H1 (cell line): ENCODE measurements at regions not wholly inside any gene's neighbourhood (a gene's known extent, or its start where the extent isn't known, plus 50 kb on each side); places are given as distances from the start of the nearest gene placed in this dataset.

Source experiments
- BRCA1 ChIP-seq: IDR thresholded peaks from 2 replicates; pipeline ENCODE4 v1.6.1; 2012; ENCODE audit warnings: low read depth, low read length, improper control_type of control experiment
- CBX8 ChIP-seq: fragments of 300-800, 300-1000 bp; sonication (generic); IDR thresholded peaks from 2 replicates; pipeline ENCODE4 v1.7.1; 2016; ENCODE audit warnings: low read depth, low read length, borderline replicate concordance
- CHD7 ChIP-seq: fragments of 300-600 bp; sonication (generic); IDR thresholded peaks from 2 replicates; pipeline ENCODE4 v1.7.1; 2012; ENCODE audit warnings: low read length, moderate library complexity, mild to moderate bottlenecking, inconsistent platforms; ENCODE audit not compliant: insufficient replicate concordance
- CREB1 ChIP-seq: IDR thresholded peaks from 2 replicates; pipeline ENCODE4 v1.6.1; 2012; ENCODE audit warnings: inconsistent platforms
- EP300 ChIP-seq, 2 experiments: IDR thresholded peaks; 1 replicate in 1 of 2; 2 replicates in 1 of 2; pipeline ENCODE4 v1.6.1; 2011 to 2012; ENCODE audit warnings: low read depth in 2 of 2, low read length in 2 of 2, mild to moderate bottlenecking in 2 of 2, borderline replicate concordance in 1 of 2, inconsistent platforms in 1 of 2, moderate library complexity in 1 of 2
- HDAC2 ChIP-seq, 2 experiments: fragments of 300-600 bp in 1 of 2; sonication (generic) in 1 of 2; IDR thresholded peaks; 2 replicates each; pipeline ENCODE4 v1.6.1; 2011 to 2012; ENCODE audit warnings: low read depth in 2 of 2, low read length in 2 of 2, mild to moderate bottlenecking in 2 of 2, moderate library complexity in 2 of 2, borderline replicate concordance in 1 of 2, inconsistent platforms in 1 of 2
- JUND ChIP-seq: IDR thresholded peaks from 2 replicates; pipeline ENCODE4 v1.6.1; 2011; ENCODE audit warnings: mild to moderate bottlenecking, improper control_type of control experiment, low read length
- RAD21 ChIP-seq, 2 experiments: IDR thresholded peaks in 1 of 2; conservative IDR thresholded peaks in 1 of 2; 2 replicates each; pipeline ENCODE4 v1.6.1; 2011; ENCODE audit warnings: low read depth in 2 of 2, low read length in 2 of 2, improper control_type of control experiment in 1 of 2, inconsistent platforms in 1 of 2, mild to moderate bottlenecking in 1 of 2, moderate library complexity in 1 of 2
- TEAD4 ChIP-seq: IDR thresholded peaks from 2 replicates; pipeline ENCODE4 v1.6.1; 2012; ENCODE audit warnings: low read depth, low read length, inconsistent platforms, mixed read lengths

GRCh38 chr5:117065161-117065560, 490.5 kb upstream of the SEMA6A start (continued):
- TF ChIP-seq CHD7 (no peak), CREB1 (no peak), CBX8 (no peak), HDAC2 (IDR thresholded peaks at IDR 0.05; ENCODE audit: borderline replicate concordance in 1 of 2, low read depth in 2 of 2, low read length in 2 of 2) (no peak), RAD21 (IDR thresholded peaks at IDR 0.05 in 1 of 2, conservative IDR thresholded peaks at IDR 0.05 in 1 of 2; ENCODE audit: low read depth in 2 of 2, low read length in 2 of 2) (no peak), BRCA1 (no peak), TEAD4 (no peak), JUND (no peak), EP300 (IDR thresholded peaks at IDR 0.05; ENCODE audit: borderline replicate concordance in 1 of 2, low read depth in 2 of 2, low read length in 2 of 2) (no peak)
